Glutamatergic neuron (in vitro differentiated cells): ENCODE measurements at regions not wholly inside any gene's neighbourhood (a gene's known extent, or its start where the extent isn't known, plus 50 kb on each side); places are given as distances from the start of the nearest gene placed in this dataset.

Experiments used
- DNase-seq: peaks from one replicate; pipeline ENCODE4 v3.0.0; 2022
- H3K27ac Mint-ChIP-seq: one replicate; pipeline ENCODE4 v1.8.0; 2020; ENCODE audit warnings: mild to moderate bottlenecking, mixed read lengths, inconsistent platforms; ENCODE audit not compliant: unreplicated experiment
- H3K27me3 Mint-ChIP-seq: one replicate; pipeline ENCODE4 v1.8.0; 2020; ENCODE audit warnings: mild to moderate bottlenecking, moderate library complexity, mixed read lengths, inconsistent platforms; ENCODE audit not compliant: unreplicated experiment
- H3K36me3 Mint-ChIP-seq: one replicate; pipeline ENCODE4 v1.8.0; 2020; ENCODE audit warnings: mild to moderate bottlenecking, mixed read lengths, inconsistent platforms; ENCODE audit not compliant: unreplicated experiment
- H3K4me1 Mint-ChIP-seq: one replicate; pipeline ENCODE4 v1.8.0; 2020; ENCODE audit warnings: mild to moderate bottlenecking, low read depth, mixed read lengths, inconsistent platforms; ENCODE audit not compliant: unreplicated experiment
- H3K4me3 Mint-ChIP-seq: one replicate; pipeline ENCODE4 v1.8.0; 2020; ENCODE audit warnings: mild to moderate bottlenecking, mixed read lengths, inconsistent platforms; ENCODE audit not compliant: unreplicated experiment
- H3K9me3 Mint-ChIP-seq: one replicate; pipeline ENCODE4 v1.8.0; 2020; ENCODE audit warnings: mild to moderate bottlenecking, moderate library complexity, mixed read lengths, inconsistent platforms; ENCODE audit not compliant: unreplicated experiment
- CTCF ChIP-seq: fragments of 200-600 bp; sonication (generic); IDR thresholded peaks from one replicate; pipeline ENCODE4 v1.5.0; 2021; ENCODE audit not compliant: partially characterized antibody, unreplicated experiment

DNA sequence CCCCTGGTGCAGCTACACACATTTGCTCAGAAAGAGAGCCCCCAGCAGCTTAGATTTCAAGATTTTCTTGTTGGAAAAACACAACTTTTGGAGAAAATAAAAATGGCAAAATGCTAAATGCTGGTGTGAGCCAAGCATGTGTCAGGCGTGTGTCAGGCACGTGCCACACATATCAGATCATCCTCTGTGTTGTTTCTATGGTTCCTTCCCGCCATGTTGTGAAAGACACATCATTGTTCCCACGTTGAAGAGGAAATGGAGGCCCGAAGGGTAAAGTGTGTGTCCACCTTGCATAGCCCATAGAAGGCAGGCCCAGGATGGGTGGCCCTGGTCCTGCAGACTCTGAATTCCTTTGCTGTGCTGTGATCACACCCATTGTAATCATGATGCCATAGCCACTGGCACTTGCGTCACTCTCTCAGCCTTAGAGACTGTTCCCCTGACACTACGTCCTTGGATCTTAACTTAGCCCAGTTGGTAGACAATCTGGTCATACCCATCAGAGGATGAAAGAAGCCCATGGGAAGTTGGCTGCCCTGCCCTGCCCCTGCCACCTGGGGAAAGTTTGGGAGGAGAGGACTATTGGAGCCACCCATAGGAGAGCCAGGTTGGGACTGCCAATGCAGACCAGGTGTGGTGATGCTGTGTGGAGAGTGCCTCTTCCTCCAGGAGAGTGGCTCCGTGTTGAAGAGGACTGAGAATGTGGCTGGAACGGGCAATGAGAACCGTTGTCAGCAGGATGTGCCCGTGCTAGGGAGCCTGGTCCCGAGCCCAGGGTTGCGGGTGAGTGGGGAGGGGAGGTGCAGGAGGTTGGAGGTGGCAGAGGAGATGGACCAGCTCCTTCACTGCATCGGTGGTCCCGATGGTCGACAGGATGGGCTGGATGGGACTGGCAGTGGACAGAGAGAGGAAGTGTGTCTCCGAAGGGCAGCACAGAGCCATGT lies 65.6 kb upstream of the IGFBP3 start:
- Mint-ChIP-seq H3K9me3 (peaks cover 2% of the 10 kb centered on the region), H3K36me3 (peaks cover 6% of the 10 kb centered on the region), H3K27ac (no peak overlapping the region), H3K4me1 (no peaks in the 10 kb centered on the region), H3K27me3 (no peaks in the 10 kb centered on the region), H3K4me3 (no peak overlapping the region)
- no peak for DNase-seq
- TF ChIP-seq CTCF = no peak

DNA sequence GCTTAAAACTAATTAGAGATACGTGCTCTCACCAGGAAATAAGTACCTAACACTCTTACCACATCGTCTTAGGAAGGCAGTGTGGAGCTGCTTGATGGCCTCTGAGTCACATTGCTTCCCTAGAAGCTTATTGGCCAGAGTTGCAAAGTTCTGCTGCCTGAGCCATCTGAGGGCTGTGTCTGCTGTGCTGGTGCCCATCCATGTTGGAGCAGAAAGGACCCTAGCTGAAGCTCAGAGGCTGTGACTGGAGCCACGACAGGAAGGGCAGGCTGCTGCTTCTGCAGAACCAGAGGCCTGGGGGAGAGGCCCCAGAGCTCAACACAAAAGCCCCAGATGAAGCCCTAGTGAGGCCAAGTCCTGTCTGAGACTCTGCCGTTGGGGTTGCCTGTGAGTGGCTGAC lies 64.8 kb upstream of the IGFBP3 start:
- Mint-ChIP-seq H3K4me1 (no peaks in the 10 kb centered on the region), H3K4me3 (no peak overlapping the region), H3K27me3 (peaks cover 2% of the 10 kb centered on the region), H3K9me3 (no peaks in the 10 kb centered on the region), H3K27ac (no peak overlapping the region), H3K36me3 (peaks cover 6% of the 10 kb centered on the region)
- DNase-seq = no peak
- TF ChIP-seq CTCF = no peak

DNA sequence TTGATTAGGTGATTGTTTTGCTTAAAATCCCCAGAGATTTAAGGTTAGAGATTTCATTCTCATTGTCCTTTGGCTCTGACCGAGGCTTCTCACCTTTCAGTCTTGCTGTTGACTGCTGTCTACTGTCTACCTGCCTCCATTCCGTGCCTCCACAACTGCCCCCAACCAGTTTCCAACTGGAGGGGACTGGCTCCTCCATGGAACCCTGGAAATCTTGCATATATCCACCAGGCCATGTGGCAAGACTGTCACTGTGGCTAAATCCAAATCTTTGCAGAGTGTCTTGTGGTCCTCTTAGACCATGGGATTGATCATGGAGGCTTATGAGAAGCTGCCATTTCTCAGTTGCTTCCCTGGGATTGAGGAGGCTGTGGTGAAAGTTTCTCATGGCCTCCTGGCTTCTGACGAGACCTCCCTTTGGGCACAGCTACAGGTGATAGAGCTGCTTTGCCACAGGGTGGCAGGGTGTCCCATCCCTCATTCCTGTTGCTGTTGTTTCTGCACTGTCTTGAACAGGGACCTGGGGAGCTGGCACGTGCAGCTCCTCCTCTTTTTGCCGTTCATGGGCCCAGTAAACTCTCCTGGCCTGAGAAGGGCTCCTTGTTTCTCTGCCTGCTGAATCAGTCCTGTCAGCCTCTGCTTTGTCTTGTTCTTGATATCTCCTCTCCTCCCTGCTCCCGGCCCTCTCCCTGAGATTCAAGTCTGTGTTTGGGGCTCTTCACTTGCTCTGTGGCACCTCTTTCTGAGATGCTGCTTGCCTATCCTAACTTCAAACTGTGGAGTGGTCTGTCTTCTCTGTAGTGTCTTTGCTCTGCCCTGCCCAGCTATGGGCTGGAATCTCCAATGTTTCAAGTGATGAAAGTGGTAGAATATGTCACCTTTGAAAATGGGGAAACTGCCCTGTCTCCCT lies 63.6 kb upstream of the IGFBP3 start:
- H3K36me3 Mint-ChIP-seq = peaks cover 6% of the 10 kb centered on the region
- H3K27ac Mint-ChIP-seq = no peak overlapping the region
- H3K4me3 Mint-ChIP-seq = no peak overlapping the region
- no peak for TF ChIP-seq CTCF
- no peaks in the 10 kb centered on the region for H3K4me1 Mint-ChIP-seq
- peaks cover 4% of the 10 kb centered on the region for H3K27me3 Mint-ChIP-seq
- H3K9me3 Mint-ChIP-seq = no peaks in the 10 kb centered on the region
- no peak for DNase-seq

GRCh38 chr7:45983720-45984255 lies 62.7 kb upstream of the IGFBP3 start:
- DNase-seq = no peak
- Mint-ChIP-seq H3K27me3 (peaks cover 6% of the 10 kb centered on the region), H3K27ac (no peak overlapping the region), H3K9me3 (no peaks in the 10 kb centered on the region), H3K4me1 (no peaks in the 10 kb centered on the region), H3K36me3 (peaks cover 6% of the 10 kb centered on the region), H3K4me3 (no peak overlapping the region)
- no peak for TF ChIP-seq CTCF
